ENCODE measurements at regions not wholly inside any gene's neighbourhood (a gene's known extent, or its start where the extent isn't known, plus 50 kb on each side); places are given as distances from the start of the nearest gene placed in this dataset.
"Not testable (repeated sequence)": the region's sequence is repeated elsewhere in the genome, so short reads cannot be mapped to it uniquely, and the experiment has no call there.

DNA sequence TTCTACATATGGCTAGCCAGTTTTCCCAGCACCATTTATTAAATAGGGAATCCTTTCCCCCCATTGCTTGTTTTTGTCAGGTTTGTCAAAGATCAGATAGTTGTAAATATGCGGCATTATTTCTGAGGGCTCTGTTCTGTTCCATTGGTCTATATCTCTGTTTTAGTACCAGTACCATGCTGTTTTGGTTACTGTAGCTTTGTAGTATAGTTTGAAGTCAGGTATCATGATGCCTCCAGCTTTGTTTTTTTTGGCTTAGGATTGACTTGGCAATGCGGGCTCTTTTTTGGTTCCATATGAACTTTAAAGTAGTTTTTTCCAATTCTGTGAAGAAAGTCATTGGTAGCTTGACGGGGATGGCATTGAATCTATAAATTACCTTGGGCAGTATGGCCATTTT, 60.0 kb upstream of the GPC3 start:
- H3K36me3 ChIP-seq (ENCODE audit: control insufficient read depth, insufficient read depth, low read length); H3K4me3 Mint-ChIP-seq; H3K27me3 ChIP-seq (ENCODE audit: control insufficient read depth, insufficient read depth, low read length, poor library complexity, severe bottlenecking); H3K27ac ChIP-seq (ENCODE audit: low read depth, low read length); H3K9me3 ChIP-seq (ENCODE audit: control insufficient read depth, low read length); H3K9ac ChIP-seq (ENCODE audit: extremely low read depth, low read length, poor library complexity, severe bottlenecking); H3K27me3 Mint-ChIP-seq (ENCODE audit: insufficient read depth); H3K4me1 Mint-ChIP-seq; H3K4me3 ChIP-seq (ENCODE audit: low read length); H3K27ac Mint-ChIP-seq; H3K36me3 Mint-ChIP-seq (ENCODE audit: low read depth); DNase-seq; H3K4me1 ChIP-seq (ENCODE audit: control insufficient read depth, insufficient read depth, low read length): not testable (repeated sequence)
- 86% methylated on average over 1 of the region's 3 CpGs; no CpG with 5 or more reads in 1 of the 2 experiments for WGBS, 2 experiments (ENCODE audit: insufficient coverage in 1 of 2, insufficient read length in 1 of 2)
- H3K9me3 Mint-ChIP-seq = peaks cover 36% of the 10 kb centered on the region

DNA sequence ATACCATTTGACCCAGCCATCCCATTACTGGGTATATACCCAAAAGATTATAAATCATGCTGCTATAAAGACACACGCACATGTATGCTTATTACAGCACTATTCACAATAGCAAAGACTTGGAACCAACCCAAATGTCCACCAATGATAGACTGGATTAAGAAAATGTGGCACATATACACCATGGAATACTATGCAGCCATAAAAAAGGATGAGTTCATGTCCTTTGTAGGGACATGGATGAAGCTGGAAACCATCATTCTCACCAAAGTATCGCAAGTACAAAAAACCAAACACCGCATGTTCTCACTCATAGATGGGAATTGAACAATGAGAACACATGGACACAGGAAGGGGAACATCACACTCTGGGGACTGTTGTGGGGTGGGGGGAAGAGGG, 81.7 kb upstream of the GPC3 start:
- not testable (repeated sequence) for DNase-seq, H3K27ac Mint-ChIP-seq
- 100% methylated on average over 1 to 2 of the region's 3 CpGs for WGBS, 2 experiments (ENCODE audit: insufficient coverage in 1 of 2, insufficient read length in 1 of 2)

DNA sequence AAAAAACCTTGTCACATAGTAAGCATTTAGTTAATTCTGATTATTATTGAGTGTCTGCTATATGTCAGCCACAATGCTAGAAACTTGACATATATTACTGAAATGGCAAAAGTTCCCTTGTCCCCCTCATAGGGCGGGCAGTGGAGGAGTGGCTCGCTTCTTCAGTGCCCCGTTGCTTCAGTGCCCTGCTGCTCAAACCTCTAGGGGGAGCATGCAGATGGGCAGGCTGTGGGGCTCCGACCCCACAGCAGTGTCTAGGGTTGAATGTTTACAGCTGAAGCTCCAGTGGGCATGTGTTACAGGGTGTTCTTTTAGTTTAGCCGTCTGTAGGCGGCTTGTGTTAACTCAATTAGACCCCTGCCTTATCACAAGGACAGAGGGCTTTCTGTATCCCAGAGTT, 86.5 kb upstream of the GPC3 start:
- not testable (repeated sequence) for H3K27me3 Mint-ChIP-seq (ENCODE audit: insufficient read depth); H3K27me3 ChIP-seq (ENCODE audit: control insufficient read depth, insufficient read depth, low read length, poor library complexity, severe bottlenecking); H3K36me3 ChIP-seq (ENCODE audit: control insufficient read depth, insufficient read depth, low read length); H3K27ac ChIP-seq (ENCODE audit: low read depth, low read length); H3K36me3 Mint-ChIP-seq (ENCODE audit: low read depth); H3K4me3 Mint-ChIP-seq; H3K4me1 ChIP-seq (ENCODE audit: control insufficient read depth, insufficient read depth, low read length); H3K4me1 Mint-ChIP-seq; H3K9ac ChIP-seq (ENCODE audit: extremely low read depth, low read length, poor library complexity, severe bottlenecking); H3K27ac Mint-ChIP-seq; H3K4me3 ChIP-seq (ENCODE audit: low read length)
- 67% methylated on average over 6 of the region's 6 CpGs; no CpG with 5 or more reads in 1 of the 2 experiments for WGBS, 2 experiments (ENCODE audit: insufficient coverage in 1 of 2, insufficient read length in 1 of 2)
- H3K9me3 ChIP-seq (ENCODE audit: control insufficient read depth, low read length) = peaks cover 10% of the 10 kb centered on the region
- DNase-seq = peak; percentile 50
- TF ChIP-seq, protein P1, sequence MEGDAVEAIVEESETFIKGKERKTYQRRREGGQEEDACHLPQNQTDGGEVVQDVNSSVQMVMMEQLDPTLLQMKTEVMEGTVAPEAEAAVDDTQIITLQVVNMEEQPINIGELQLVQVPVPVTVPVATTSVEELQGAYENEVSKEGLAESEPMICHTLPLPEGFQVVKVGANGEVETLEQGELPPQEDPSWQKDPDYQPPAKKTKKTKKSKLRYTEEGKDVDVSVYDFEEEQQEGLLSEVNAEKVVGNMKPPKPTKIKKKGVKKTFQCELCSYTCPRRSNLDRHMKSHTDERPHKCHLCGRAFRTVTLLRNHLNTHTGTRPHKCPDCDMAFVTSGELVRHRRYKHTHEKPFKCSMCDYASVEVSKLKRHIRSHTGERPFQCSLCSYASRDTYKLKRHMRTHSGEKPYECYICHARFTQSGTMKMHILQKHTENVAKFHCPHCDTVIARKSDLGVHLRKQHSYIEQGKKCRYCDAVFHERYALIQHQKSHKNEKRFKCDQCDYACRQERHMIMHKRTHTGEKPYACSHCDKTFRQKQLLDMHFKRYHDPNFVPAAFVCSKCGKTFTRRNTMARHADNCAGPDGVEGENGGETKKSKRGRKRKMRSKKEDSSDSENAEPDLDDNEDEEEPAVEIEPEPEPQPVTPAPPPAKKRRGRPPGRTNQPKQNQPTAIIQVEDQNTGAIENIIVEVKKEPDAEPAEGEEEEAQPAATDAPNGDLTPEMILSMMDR (conservative IDR thresholded peaks at IDR 0.05) = peak; percentile 66
- peaks cover 38% of the 10 kb centered on the region for H3K9me3 Mint-ChIP-seq

More for the DNA sequence above, 81.7 kb upstream of the GPC3 start:
- not testable (repeated sequence) for H3K36me3 ChIP-seq (ENCODE audit: control insufficient read depth, insufficient read depth, low read length); H3K27ac ChIP-seq (ENCODE audit: low read depth, low read length); H3K36me3 Mint-ChIP-seq (ENCODE audit: low read depth); H3K4me1 ChIP-seq (ENCODE audit: control insufficient read depth, insufficient read depth, low read length); H3K9ac ChIP-seq (ENCODE audit: extremely low read depth, low read length, poor library complexity, severe bottlenecking); H3K4me3 Mint-ChIP-seq; H3K27me3 Mint-ChIP-seq (ENCODE audit: insufficient read depth); H3K9me3 ChIP-seq (ENCODE audit: control insufficient read depth, low read length); H3K27me3 ChIP-seq (ENCODE audit: control insufficient read depth, insufficient read depth, low read length, poor library complexity, severe bottlenecking); H3K4me1 Mint-ChIP-seq; H3K4me3 ChIP-seq (ENCODE audit: low read length)
- H3K9me3 Mint-ChIP-seq = peaks cover 32% of the 10 kb centered on the region

DNA sequence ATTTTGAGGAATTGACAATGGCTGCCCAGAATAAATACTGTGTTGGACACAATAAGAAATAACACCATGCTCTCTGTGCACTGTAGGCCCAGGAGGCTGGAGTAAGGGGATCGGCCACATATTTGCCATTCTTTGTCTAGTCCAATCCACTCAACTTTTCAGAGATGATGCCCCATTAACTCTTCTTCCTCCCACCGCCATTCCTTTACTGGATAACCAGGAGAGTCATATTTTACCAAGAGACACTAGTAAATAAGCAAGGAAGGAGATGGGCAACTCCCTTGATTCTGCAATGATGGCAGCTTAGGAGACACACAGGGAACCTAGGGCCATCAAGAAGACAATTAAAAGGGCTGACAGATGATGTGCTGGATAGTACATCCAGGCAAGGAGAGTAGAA, 87.9 kb upstream of the GPC3 start:
- H3K4me1 Mint-ChIP-seq = no peaks in the 10 kb centered on the region
- no peaks in the 10 kb centered on the region for H3K36me3 ChIP-seq (ENCODE audit: control insufficient read depth, insufficient read depth, low read length)
- no peaks in the 10 kb centered on the region for H3K4me1 ChIP-seq (ENCODE audit: control insufficient read depth, insufficient read depth, low read length)
- no peaks in the 10 kb centered on the region for H3K27me3 ChIP-seq (ENCODE audit: control insufficient read depth, insufficient read depth, low read length, poor library complexity, severe bottlenecking)
- H3K4me3 Mint-ChIP-seq = no peak overlapping the region
- no peak overlapping the region for H3K27ac Mint-ChIP-seq
- no peak overlapping the region for H3K9ac ChIP-seq (ENCODE audit: extremely low read depth, low read length, poor library complexity, severe bottlenecking)
- H3K36me3 Mint-ChIP-seq (ENCODE audit: low read depth) = no peaks in the 10 kb centered on the region
- H3K9me3 ChIP-seq (ENCODE audit: control insufficient read depth, low read length) = peaks cover 10% of the 10 kb centered on the region
- peaks cover 43% of the 10 kb centered on the region for H3K9me3 Mint-ChIP-seq
- 78% methylated on average over 1 of the region's 2 CpGs; no CpG with 5 or more reads in 1 of the 2 experiments for WGBS, 2 experiments (ENCODE audit: insufficient coverage in 1 of 2, insufficient read length in 1 of 2)
- H3K27ac ChIP-seq (ENCODE audit: low read depth, low read length) = no peak overlapping the region
- H3K4me3 ChIP-seq (ENCODE audit: low read length) = no peak overlapping the region
- TF ChIP-seq, protein P1 (conservative IDR thresholded peaks at IDR 0.05) = no peak
- H3K27me3 Mint-ChIP-seq (ENCODE audit: insufficient read depth) = no peaks in the 10 kb centered on the region
- DNase-seq = no peak
